Spleen (tissue), 7 donors: ENCODE measurements at regions not wholly inside any gene's neighbourhood (a gene's known extent, or its start where the extent isn't known, plus 50 kb on each side); places are given as distances from the start of the nearest gene placed in this dataset.

Experiments
- CTCF ChIP-seq, 11 experiments: fragments of 200-600 bp in 7 of 11; fragments of 450-650 bp in 4 of 11; sonication (generic) in 4 of 11; IDR thresholded peaks in 8 of 11; conservative IDR thresholded peaks in 3 of 11; 1 replicate in 7 of 11; 2 replicates in 4 of 11; pipeline versions ENCODE4 v1.4.0 to v1.8.0; 2016 to 2021; ENCODE audit warnings: antibody characterized with exemption in 11 of 11, inconsistent platforms in 4 of 11, mild to moderate bottlenecking in 1 of 11
- POLR2A ChIP-seq, 3 donors: fragments of 450-650 bp; IDR thresholded peaks; one replicate each; pipeline ENCODE4 v1.5.1; 2017; ENCODE audit warnings: antibody characterized with exemption in 3 of 3, mild to moderate bottlenecking in 1 of 3
- POLR2AphosphoS5 ChIP-seq, 3 donors: sonication (generic); formaldehyde crosslinking; IDR thresholded peaks; one replicate each; pipeline ENCODE4 v1.5.1; 2017; ENCODE audit warnings: antibody characterized with exemption in 3 of 3
- donor health status: DM: no; HTN: no; CAD: no; lungs with moderate emphysema.
- donor health status: DM: no; HTN: no; CAD: no.
- donor health status: DM: no; HTN: no; CAD: no.

DNA sequence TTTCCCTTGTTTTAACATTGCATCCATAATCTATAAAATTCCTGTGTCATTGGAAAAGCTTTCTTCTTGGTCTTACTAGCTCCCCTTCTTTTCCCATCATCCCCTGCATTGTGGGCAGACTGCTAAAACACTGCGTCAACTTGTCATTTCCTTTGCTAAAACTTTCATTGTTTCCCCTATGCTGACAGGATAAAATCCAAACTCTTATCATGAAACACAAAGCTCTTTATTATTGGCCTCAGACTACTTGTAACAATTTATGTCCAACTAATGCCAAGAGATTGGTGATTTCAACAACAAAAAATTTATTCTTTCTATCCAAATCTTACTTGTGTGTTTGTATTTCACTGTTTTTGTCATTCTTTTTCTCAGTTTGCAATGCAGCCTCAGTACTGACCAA, 339.1 kb downstream of the HGF start:
- TF ChIP-seq CTCF (IDR thresholded peaks at IDR 0.05 in 8 of 11, conservative IDR thresholded peaks at IDR 0.05 in 3 of 11) (no peak), POLR2A (IDR thresholded peaks at IDR 0.05) (no peak), POLR2AphosphoS5 (IDR thresholded peaks at IDR 0.05) (no peak)
